GM19025 (cell line): ENCODE measurements at regions not wholly inside any gene's neighbourhood (a gene's known extent, or its start where the extent isn't known, plus 50 kb on each side); places are given as distances from the start of the nearest gene placed in this dataset.
"Not testable (repeated sequence)": the region's sequence is repeated elsewhere in the genome, so short reads cannot be mapped to it uniquely, and the experiment has no call there.

Experiments used
- ATAC-seq: cut with Tn5 transposase; IDR thresholded peaks from one replicate; pipeline ENCODE4 v1.9.1; 2021; ENCODE audit warnings: mild to moderate bottlenecking, low read depth, moderate library complexity; ENCODE audit not compliant: unreplicated experiment

DNA sequence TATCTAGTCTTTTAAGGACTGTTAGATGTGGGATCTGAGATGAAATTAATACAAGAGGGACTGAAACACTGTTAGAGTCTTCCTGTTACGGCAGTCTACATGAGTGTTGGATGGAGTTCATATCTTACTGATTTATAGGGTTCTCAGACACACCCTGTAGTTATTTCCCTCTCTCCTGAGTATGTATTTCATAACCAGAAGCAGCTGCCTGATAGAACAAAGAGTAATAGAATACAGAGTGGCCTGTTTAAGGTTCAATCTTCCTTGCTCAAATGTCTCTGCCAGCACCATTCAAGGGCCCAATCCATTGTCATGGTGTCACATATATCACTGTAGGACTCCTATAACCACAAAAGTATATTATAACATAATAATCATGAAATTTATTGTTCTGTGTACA lies 1229.1 kb upstream of the ACVR2A start:
- no peak for ATAC-seq

DNA sequence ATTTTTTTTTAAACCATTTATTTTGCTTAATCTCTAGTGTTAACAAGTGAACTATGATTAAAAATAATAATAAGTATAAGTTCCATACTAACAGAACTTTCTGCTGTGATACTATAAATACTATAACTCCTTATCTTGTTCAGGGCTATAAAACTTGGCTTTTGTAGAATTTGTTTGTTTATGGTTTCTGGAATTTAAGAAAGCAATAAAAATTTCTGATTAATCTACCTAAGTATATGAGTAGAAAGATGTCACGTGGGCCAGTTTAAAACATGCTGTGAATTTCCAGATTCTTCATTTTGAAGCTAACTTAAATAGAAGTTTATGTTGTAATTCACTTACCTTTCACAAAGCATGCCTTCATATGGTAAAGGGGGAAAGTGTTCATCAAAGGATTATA lies 1236.3 kb upstream of the ACVR2A start:
- ATAC-seq = no peak

DNA sequence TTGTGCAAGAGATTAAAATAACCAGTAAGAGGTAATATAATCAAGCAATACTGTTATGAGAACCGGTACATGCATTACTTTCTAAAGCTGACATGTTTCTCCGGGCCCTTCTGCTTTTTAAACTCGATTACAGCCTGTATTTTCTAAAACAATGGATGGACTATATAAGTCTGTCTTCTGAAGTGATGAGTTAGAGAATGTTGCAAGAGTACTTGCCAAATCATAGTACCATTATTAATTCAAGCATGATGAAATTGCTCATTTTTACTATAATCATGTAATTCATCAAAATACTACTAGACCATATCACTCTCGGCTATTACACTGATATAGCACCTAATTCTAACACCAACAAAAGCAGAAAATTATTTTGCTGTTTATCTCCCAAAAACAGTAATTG lies 1240.3 kb upstream of the ACVR2A start:
- ATAC-seq = no peak

DNA sequence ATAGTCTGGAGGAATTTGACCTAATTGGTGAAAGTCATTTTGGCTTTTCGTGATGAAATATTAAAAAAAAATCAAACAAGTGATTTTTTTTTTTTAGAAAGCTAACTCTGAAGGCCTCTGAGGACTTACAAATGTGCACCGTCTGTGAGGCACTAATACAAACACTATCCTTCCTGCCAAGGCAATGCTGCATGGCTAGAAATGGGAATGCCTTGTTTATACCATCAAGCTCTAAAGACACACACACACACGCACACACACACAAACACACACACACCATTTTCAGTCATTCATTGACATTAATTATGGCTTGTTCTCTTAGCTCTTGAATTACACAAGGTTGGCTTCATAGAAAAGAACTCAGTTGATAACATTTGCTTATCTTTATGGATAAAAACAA lies 1242.0 kb upstream of the ACVR2A start:
- ATAC-seq = no peak

DNA sequence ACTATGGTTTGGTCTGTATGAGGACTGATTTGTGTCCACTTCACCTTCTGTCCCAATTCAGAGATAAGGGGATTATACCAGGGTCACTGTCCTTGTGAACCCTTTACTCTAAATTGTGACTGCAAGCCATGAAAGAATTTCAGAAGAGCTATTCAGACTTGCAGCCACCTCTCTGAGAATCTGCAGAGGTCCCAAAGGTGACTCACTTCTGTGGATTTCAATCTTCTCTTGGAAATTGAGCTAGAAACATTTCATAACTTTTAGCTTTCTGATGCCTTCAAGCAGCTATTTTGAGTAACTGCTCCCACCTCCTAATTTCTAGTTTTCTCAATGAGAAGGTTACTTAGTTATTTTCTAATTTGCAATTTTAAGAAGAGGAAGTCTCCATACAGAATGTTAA lies 1242.4 kb upstream of the ACVR2A start:
- ATAC-seq = no peak

DNA sequence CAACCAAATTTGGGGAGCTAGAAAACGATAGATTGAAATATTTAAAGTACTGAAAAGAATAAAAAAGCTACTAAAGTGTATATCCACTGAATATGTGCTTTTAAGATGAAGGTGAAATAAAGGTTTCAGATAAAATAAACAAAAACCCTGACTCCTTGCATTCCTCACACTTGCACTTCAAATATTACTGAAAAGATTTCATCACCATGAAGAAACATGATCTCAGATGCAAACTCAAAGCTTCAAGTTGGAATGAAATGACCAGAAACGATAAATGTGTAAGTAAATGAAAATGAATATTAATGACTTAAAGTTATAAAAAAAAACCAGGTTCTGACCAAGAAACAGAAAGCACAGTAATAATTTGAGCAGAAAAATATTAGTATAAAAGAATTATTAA lies 1246.0 kb upstream of the ACVR2A start:
- ATAC-seq = no peak

DNA sequence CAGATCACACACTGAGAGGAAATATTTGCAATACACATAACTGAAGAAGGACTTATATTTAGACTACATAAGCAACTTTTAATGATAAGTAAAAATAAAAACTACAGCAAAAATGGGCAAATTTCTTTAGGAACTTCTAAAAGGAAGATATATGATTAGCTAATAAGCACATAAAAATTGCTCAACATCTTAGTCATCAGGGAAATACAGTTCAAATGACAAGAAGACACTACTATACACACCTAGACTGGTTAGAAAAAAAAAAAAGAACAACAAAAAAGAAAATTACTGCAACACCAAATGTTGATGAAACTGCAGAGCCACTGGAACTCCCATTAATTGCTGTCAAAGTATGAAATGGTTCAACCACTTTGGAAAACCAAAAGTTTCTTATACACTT lies 1247.5 kb upstream of the ACVR2A start:
- no peak for ATAC-seq

DNA sequence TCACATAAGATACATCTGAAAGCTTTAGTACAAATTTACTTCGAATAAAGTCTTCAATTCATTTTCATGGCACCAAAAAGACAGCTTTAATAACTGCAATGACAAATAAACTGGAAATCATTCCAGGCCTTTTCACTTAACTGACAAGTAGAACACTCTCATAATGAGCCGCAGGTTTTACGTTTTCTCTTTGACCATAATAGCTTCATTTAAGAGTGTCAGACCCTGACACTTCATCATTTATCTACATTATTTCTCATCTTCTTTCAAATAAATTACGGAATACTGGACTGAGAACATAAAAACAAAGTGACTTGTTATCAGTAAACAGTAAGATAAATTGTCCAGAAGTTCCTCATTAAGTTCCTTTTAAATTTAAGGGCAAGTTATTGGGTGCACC lies 1252.9 kb upstream of the ACVR2A start:
- no peak for ATAC-seq

DNA sequence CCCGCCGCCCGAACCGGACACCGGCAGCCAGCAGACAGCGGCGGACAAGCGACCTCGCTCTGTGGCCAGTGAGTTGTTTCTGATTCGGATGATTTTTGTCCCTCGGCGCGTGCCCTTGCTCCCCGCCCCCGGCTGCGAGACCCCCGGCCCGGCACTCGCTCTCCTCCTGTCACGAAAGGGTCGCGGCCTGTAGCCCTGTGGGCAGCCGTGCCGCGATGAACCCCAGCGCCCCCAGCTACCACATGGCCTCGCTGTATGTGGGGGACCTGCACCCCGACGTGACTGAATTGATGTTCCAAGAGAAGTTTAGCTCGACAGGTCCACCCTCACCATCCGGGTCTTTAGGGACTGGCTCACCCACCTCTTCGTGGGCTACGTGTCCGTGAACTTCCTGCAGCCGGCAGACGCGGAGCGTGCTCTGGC lies 1257.5 kb upstream of the ACVR2A start:
- ATAC-seq = no peak

DNA sequence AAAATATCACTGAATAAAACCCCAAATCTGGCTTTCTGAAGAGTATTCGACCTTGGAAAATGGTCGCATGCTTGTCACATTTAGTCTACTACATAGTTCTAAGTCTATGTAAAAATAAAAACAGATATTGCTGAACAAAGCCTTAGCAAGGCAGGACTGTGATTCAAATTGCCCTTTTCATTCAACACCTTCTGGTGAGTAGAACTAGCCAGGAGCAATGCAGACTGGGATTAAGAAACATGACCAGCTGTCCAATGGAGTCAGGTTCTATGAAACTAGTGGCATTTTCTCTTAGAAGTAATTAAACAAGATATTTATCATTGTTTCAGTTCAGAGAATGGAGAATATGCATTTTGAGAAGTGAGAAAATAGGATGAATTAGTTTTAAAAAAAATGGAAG lies 1260.5 kb upstream of the ACVR2A start:
- no peak for ATAC-seq

DNA sequence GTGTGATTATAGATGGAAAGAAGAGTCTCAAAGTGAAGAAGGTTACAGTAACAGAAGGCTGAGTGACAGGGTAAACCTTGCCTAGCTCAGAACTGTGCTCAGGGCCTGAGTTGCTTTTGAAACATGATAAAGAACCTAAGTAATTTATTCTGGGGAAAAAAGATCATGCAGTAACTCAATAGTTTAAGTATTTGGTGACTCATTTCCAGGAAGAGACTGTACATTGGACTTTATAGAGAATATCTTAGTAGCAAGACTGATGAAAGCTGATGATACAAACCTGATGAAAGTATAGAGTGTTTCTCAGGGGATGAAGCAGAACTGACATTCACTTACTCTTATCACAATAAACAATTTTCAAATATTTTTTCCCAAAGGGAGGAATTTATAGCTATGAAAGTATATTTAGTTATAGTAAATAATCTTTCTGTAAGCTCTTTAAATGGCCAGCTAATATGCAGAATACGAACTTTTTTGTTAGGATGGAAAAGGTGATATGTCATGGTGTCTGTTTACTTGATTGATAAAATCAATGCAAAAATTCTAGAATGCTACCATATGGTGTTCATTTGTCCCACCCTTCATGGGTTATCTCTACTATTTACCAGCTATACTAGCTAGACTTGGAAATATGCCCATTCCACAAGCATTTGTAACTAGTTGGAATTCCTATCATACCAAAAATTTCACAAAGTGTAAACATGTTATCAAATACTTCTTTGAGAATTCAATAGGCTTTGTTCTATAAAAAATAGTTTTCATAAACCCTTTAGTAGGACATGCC lies 1265.5 kb upstream of the ACVR2A start:
- ATAC-seq = no peak

DNA sequence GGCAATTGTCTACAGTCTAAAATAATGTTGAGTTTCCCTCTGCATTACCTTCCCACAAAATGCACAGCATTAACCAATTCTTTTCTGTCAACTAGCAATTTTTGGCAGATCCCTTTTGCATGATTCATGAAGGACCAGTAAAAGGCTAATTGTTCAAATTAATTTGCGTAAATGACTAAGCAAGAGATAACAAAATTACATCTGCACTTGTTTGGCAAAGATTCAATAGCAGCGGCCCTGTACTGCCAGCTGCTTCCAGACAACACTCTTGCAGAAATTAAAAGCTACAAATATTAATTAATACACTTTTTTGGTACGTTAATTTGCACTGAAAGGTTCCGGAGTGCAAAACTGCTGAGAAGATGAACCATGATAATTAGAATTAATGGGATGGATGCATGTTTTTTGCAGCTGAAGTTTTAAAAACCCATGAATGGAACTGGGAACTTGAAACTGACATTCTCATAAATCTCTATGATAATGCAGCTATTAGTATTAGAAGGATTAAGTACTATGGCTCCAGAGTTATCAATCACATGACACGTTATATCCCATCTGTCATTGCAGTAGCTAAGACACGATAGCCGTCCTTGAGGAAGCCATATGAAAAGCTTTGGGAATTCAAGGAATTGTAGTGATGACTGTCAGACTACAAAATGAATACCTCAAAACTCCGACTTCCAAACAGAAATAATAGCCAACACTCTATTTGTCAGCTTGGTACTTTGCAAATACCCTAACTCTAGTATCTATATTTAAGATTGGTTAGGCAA lies 1268.3 kb upstream of the ACVR2A start:
- no peak for ATAC-seq

DNA sequence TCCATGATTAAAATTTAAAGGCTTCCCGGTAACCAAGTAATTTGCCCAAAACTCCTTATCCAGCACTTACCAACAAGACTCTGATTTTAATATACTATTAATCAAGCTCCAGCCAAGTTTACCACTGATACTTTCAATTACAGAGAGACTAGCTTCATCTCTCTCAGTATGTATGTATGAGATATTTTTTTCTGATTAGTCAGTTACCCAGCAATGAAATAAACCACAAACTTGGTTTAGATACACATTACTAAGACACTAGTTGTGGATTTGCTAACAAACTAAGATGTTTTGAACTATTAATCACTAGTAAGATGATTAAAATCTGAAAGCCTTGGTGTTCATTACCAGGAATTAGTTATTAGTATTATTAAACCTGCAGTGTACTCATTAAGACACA lies 1272.2 kb upstream of the ACVR2A start:
- no peak for ATAC-seq

DNA sequence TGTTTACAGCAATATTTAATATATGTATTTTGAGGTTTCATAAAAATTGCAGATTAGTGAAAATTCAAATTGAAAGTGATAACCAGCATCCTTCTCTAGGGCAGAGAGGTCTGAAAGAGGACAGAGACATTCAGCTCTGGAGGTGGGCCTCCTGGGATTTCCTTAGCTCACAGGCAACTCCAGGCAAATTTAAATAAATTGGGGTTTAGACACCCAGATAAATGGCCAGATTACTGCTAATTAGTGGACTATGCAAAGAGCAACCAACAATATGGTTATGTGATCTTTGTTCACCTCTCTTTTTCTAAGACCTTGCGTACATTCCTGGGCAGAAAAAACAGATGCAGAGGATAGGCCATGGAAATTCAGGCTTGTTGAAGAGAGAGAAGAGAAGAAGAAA lies 1282.8 kb upstream of the ACVR2A start:
- no peak for ATAC-seq

DNA sequence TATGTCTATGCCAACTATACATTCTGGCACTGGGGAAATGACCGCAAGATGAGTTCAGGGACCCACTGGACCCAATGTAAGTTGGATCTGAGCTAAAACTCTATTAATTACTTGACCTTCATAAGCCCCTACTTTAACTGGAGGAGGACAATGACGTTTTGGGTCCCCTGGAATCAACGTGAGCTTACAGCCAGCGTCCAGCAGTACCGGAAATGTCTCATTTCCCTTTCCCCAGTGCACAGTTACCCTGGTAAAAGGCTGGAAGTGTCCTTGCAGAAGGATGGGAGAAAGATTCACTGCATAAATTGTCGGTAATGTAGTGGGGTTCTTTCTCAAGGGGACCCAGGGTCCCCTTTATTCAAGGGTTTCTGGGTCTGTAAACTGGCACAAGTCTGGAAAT lies 1297.6 kb upstream of the ACVR2A start:
- no peak for ATAC-seq

DNA sequence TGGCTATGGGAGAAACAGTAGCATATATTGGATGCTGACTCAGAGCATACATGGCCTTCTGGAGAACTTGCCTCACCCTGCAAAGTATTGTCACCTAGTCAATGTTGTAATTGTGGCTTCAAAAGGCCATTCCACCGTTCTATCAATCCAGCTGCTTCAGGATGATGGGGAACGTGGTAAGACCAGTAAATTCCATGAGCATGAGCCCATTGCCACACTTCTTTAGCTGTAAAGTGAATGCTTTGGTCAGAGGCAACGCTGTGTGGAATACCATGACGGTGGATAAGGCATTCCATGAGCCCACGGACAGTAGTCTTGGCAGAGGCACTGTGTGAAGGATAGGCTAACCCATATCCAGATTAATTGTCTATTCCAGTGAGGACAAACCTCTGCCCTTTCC lies 1300.1 kb upstream of the ACVR2A start:
- no peak for ATAC-seq

DNA sequence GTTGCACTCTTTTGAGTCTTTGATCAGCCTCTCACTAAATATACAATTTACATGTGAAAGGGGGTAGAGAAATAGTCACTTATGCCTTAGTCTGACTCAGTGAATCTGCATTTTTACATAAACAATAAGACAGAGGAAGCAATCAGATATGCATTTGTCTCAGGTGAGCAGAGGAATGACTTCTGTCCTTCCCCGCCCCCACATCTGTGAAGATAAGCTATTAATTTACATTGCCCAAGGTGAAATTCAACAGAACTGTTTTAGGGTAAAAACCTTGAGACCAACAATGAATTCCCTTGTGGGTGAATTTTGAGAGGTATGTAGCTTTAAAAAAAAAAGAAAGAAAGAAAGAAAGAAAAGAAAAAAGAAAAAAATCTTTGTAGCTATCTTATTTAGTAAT lies 1302.9 kb upstream of the ACVR2A start:
- ATAC-seq = no peak

DNA sequence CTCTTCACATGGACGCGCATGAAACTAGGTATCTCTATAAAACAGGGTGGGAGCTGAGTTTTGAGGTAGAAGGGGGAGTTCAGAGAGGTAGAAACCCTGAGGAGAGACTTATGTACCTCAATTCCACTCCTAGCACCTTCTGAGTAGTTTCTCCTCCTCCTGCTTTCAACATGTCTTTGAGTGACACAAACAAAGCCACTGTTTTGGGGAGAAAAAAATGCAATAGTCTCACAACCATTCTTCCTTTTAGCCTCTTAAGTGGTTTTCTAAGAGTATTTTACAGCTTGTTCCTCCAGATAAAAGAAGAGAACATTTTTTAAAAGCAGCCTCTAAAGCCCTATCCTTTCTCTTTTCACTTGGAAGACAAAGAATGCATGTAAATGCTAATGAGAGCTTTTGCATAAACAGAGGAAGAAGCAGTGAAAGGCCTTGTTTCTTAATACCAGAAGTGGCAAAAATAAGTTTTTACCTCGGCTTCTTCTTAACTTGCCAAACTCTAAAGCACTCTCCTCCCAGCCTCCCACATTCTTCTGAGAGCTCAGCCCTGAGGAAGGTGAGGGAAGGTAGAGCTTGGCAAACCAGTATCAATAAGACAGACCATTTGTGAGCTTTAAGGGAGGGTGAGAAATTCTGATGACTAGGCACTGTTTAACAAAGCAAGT lies 1304.4 kb upstream of the ACVR2A start:
- no peak for ATAC-seq

DNA sequence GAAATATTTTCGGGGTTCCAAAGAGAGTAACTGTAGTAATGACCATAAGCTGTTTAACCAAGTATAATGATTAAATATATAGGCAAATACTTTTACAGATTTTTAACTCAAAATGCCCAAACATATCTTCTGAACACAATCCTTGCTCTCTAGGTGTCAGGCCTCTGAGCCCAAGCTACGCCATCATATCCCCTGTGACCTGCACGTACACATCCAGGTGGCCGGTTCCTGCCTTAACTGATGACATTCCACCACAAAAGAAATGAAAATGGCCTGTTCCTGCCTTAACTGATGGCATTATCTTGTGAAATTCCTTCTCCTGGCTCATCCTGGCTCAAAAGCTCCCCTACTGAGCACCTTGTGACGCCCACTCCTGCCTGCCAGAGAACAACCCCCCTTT lies 1305.1 kb upstream of the ACVR2A start:
- not testable (repeated sequence) for ATAC-seq

DNA sequence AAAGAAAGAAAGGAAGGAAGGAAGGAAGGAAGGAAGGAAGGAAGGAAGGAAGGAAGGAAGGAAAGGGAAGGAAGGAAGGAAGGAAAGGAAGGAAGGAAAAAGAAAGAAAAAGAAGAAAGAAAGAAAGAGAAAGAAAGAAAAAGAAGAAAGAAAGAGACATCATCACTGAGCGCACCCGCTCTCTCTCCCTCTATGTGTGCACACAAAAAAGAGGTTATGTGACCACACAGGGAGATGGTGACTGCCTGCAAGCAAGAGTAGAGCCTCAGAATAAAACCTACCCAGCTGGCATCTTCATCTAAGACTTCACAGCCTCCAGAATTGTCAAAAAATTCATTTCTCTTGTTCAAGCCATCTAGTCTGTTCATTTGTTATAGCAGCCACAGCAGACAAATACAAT lies 1307.4 kb upstream of the ACVR2A start:
- no peak for ATAC-seq

DNA sequence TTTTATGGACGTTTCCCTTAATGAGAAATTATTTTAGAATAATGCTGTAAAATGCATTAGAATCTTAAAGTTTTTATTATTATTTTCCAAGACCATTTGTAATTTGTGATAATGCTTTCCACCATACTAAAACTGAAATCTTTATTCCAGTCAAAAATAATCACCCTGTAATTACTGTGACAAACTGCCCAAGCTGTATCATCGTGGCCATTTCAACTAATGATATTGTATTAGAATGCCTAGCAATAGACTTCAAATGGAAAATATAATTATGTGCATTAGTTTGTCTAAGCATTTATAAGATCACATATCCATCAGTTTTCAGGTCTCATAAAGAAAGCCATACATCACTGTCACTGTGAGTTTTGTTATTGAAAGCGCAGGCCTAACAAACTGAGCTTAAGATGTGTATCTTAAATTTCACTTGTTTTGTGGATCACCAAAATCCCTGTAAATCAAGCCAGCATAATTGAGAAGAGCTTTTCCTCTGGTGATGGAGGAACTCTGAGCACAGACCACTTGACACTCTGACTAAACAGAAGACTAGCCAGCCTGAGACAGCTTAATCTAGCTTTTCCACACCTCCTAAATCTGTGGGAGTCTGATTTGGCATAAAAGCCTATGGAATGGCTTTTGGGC lies 1312.2 kb upstream of the ACVR2A start:
- no peak for ATAC-seq
